SU-DHL-6 (cell line): ENCODE measurements at regions not wholly inside any gene's neighbourhood (a gene's known extent, or its start where the extent isn't known, plus 50 kb on each side); places are given as distances from the start of the nearest gene placed in this dataset.

Experiments used
- EZH2phosphoT487 ChIP-seq: fragments of 200-600 bp; sonication (generic), shearing (Covaris generic); conservative IDR thresholded peaks from 2 replicates; pipeline ENCODE4 v1.6.1; 2018; ENCODE audit warnings: mild to moderate bottlenecking, antibody characterized with exemption, low read length, moderate library complexity, mixed read lengths
- TF ChIP-seq, protein P1 (sequence below): fragments of 200-600 bp; sonication (generic); IDR thresholded peaks from one replicate; pipeline ENCODE4 v1.5.1; 2017; ENCODE audit warnings: antibody characterized with exemption, mild to moderate bottlenecking, low read length, moderate library complexity; ENCODE audit not compliant: insufficient read depth, poor library complexity, severe bottlenecking

DNA sequence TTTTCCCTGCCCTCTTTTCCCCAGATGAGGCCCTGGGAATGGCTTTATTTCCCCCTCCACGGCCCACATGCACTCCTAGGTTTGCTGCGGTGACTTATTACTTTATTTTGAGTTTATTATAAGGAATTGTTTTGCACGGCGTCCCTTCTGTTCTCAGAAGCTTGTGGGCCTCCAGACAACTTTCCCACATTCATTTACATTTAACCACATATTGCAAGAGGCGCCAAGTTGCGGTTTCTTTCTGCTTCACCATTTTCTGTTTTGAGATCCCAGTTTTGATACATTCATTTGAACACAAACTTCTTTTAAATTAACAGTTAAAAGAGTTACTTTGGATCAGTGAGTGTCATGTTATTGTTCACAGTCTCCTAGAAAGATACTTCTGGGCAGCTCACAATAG, 532.5 kb upstream of the MGMT start:
- TF ChIP-seq, protein P1, sequence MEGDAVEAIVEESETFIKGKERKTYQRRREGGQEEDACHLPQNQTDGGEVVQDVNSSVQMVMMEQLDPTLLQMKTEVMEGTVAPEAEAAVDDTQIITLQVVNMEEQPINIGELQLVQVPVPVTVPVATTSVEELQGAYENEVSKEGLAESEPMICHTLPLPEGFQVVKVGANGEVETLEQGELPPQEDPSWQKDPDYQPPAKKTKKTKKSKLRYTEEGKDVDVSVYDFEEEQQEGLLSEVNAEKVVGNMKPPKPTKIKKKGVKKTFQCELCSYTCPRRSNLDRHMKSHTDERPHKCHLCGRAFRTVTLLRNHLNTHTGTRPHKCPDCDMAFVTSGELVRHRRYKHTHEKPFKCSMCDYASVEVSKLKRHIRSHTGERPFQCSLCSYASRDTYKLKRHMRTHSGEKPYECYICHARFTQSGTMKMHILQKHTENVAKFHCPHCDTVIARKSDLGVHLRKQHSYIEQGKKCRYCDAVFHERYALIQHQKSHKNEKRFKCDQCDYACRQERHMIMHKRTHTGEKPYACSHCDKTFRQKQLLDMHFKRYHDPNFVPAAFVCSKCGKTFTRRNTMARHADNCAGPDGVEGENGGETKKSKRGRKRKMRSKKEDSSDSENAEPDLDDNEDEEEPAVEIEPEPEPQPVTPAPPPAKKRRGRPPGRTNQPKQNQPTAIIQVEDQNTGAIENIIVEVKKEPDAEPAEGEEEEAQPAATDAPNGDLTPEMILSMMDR: no peak
- no peak for TF ChIP-seq EZH2phosphoT487
